Caco-2 (cell line): ENCODE measurements at regions not wholly inside any gene's neighbourhood (a gene's known extent, or its start where the extent isn't known, plus 50 kb on each side); places are given as distances from the start of the nearest gene placed in this dataset.
A peak's percentile ranks its signal among the peaks of the same experiment; 100 is the strongest.

Experiments
- BruUV-seq: library from RNA; stranded (reverse); fragments of 400-500 nt; replicated peaks from 2 replicates; lab custom pipeline; 2021; lab: Mats Ljungman, UMichigan
- CTCF ChIA-PET: fragments of 300-600 bp; sonication (Branson Sonifier 250); formaldehyde crosslinking; loops from one replicate; lab custom pipeline; 2022; ENCODE audit warnings: antibody characterized with exemption; lab: Charles Lee
- POLR2A ChIA-PET: fragments of 300-600 bp; sonication (Branson Sonifier 250); formaldehyde crosslinking; loops from one replicate; lab custom pipeline; 2022; ENCODE audit warnings: antibody characterized with exemption; lab: Charles Lee
- DNase-seq, 2 experiments: peaks; one replicate each; pipeline versions ENCODE4 v3.0.0 to v3.0.0-alpha.2; 2020 to 2022
- H3K27me3 ChIP-seq: replicated peaks from 2 replicates; pipeline ENCODE4 v1.6.0; 2011; ENCODE audit warnings: low read length; ENCODE audit not compliant: control insufficient read depth, insufficient read depth
- H3K36me3 ChIP-seq: 2 replicates; pipeline ENCODE4 v1.5.1; 2011; ENCODE audit warnings: low read length; ENCODE audit not compliant: control insufficient read depth, insufficient read depth
- H3K4me1 ChIP-seq: fragments of 250-450 bp; sonication (Bioruptor Pico); 2 replicates; pipeline ENCODE4 v1.5.1; 2020; ENCODE audit warnings: mild to moderate bottlenecking
- H3K4me3 ChIP-seq: 2 replicates; pipeline ENCODE4 v1.5.1; 2011; ENCODE audit warnings: low read depth, mild to moderate bottlenecking, control low read depth, low read length
- H3K9me3 ChIP-seq: fragments of 250-450 bp; sonication (Bioruptor Pico); 2 replicates; pipeline ENCODE4 v1.5.1; 2020; ENCODE audit warnings: mild to moderate bottlenecking, moderate library complexity
- H3K27ac Mint-ChIP-seq: one replicate; pipeline ENCODE4 v1.8.0; 2022; ENCODE audit warnings: mixed read lengths; ENCODE audit not compliant: unreplicated experiment
- H3K27me3 Mint-ChIP-seq: one replicate; pipeline ENCODE4 v1.8.0; 2022; ENCODE audit warnings: mixed read lengths; ENCODE audit not compliant: insufficient read depth, unreplicated experiment
- H3K36me3 Mint-ChIP-seq: one replicate; pipeline ENCODE4 v1.8.0; 2022; ENCODE audit warnings: mild to moderate bottlenecking, mixed read lengths; ENCODE audit not compliant: insufficient read depth, unreplicated experiment
- H3K4me1 Mint-ChIP-seq: one replicate; pipeline ENCODE4 v1.8.0; 2022; ENCODE audit warnings: low read depth, mixed read lengths; ENCODE audit not compliant: unreplicated experiment
- H3K4me3 Mint-ChIP-seq: one replicate; pipeline ENCODE4 v1.8.0; 2022; ENCODE audit warnings: mild to moderate bottlenecking, moderate library complexity, mixed read lengths; ENCODE audit not compliant: unreplicated experiment
- H3K9me3 Mint-ChIP-seq: one replicate; pipeline ENCODE4 v1.8.0; 2022; ENCODE audit warnings: mixed read lengths; ENCODE audit not compliant: unreplicated experiment
- intact Hi-C: fragments of 100-400 bp; cut with micrococcal nuclease; formaldehyde crosslinking; loops from one replicate; pipeline ENCODE4 v1.10.0; 2022; ENCODE audit not compliant: unreplicated experiment
- TF ChIP-seq, protein P1 (sequence below), 2 experiments: fragments of 200-600 bp in 1 of 2; IDR thresholded peaks; 1 replicate in 1 of 2; 2 replicates in 1 of 2; pipeline versions ENCODE4 v1.5.1 to v1.8.0; 2011 to 2022; ENCODE audit warnings: antibody characterized with exemption in 1 of 2, control low read depth in 1 of 2, inconsistent platforms in 1 of 2, low read depth in 1 of 2, low read length in 1 of 2, mild to moderate bottlenecking in 1 of 2, moderate library complexity in 1 of 2; ENCODE audit not compliant: insufficient read depth in 1 of 2, severe bottlenecking in 1 of 2, unreplicated experiment in 1 of 2

DNA sequence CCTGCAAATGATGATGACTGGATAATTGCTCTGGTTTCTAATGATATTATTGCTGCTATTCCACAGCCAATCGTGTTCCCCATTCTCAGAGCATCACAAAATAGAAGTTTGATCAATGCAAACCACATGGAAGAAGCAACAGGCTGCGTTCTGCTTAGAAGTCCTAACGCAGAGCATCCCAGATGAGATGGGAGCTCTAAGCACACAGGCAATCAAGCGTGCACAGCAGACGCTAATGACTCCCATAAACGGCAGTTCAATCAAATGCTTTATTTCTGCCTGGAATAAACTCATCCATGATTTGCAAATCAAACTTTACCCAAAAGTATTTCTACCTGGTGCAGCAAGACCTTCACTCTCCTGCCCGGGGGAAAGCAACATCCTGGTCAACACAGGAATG lies 304.2 kb downstream of the FBXO15 start:
- H3K36me3 Mint-ChIP-seq, result no peaks in the 10 kb centered on the region
- H3K27me3 ChIP-seq, result no peaks in the 10 kb centered on the region
- H3K27ac Mint-ChIP-seq, result no peak overlapping the region
- no peaks in the 10 kb centered on the region for H3K4me1 ChIP-seq
- H3K27me3 Mint-ChIP-seq, result no peaks in the 10 kb centered on the region
- no peaks in the 10 kb centered on the region for H3K9me3 ChIP-seq
- ChIA-PET POLR2A (no interaction called here), CTCF (no interaction called here)
- no TSS peak for BruUV-seq
- no peak overlapping the region for H3K4me3 ChIP-seq
- H3K4me1 Mint-ChIP-seq, result no peaks in the 10 kb centered on the region
- DNase-seq, result no peak
- no peaks in the 10 kb centered on the region for H3K36me3 ChIP-seq
- no peaks in the 10 kb centered on the region for H3K9me3 Mint-ChIP-seq
- intact Hi-C loops, result loop anchor here (5.0 kb wide), 1 partner anchor 1081 kb away; no protein-coding TSS in a partner anchor
- no peak overlapping the region for H3K4me3 Mint-ChIP-seq
- TF ChIP-seq, protein P1, sequence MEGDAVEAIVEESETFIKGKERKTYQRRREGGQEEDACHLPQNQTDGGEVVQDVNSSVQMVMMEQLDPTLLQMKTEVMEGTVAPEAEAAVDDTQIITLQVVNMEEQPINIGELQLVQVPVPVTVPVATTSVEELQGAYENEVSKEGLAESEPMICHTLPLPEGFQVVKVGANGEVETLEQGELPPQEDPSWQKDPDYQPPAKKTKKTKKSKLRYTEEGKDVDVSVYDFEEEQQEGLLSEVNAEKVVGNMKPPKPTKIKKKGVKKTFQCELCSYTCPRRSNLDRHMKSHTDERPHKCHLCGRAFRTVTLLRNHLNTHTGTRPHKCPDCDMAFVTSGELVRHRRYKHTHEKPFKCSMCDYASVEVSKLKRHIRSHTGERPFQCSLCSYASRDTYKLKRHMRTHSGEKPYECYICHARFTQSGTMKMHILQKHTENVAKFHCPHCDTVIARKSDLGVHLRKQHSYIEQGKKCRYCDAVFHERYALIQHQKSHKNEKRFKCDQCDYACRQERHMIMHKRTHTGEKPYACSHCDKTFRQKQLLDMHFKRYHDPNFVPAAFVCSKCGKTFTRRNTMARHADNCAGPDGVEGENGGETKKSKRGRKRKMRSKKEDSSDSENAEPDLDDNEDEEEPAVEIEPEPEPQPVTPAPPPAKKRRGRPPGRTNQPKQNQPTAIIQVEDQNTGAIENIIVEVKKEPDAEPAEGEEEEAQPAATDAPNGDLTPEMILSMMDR (IDR thresholded peaks at IDR 0.05; ENCODE audit: insufficient read depth in 1 of 2, low read depth in 1 of 2, low read length in 1 of 2, severe bottlenecking in 1 of 2, unreplicated experiment in 1 of 2), result no peak

DNA sequence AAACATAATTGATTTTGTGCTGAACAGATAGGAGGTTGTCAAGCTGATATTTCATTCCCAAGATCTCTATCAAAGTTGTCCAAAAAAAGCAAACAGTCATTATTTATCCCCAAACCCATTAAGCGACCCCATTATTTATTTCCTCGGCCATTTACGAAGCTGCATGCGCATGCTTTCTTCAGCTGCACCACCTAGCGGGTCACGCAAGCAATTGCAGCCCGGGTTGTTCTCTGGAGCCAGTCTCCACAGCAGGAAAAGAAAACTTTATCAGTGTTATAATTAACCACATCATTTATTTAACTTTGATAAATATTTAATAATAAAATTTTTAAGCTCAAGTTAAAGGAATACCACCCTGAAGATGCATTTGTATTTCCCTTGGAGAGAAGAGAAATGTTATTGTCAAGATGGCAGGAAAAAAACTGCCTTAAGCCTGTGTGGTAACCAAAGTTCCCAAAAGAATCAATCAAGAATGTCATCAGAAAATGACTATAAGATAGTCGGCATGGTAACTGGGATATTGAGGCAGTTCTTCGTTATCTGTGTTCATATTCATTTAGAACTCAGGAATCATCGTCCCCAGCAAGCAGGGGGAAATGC lies 304.7 kb downstream of the FBXO15 start:
- ChIA-PET POLR2A (no interaction called here), CTCF (no interaction called here)
- intact Hi-C loops, result loop anchor here (5.0 kb wide), 1 partner anchor 1081 kb away; no protein-coding TSS in a partner anchor
- Histone ChIP-seq H3K4me3 (no peak overlapping the region), H3K4me1 (no peaks in the 10 kb centered on the region), H3K9me3 (no peaks in the 10 kb centered on the region), H3K27me3 (no peaks in the 10 kb centered on the region), H3K36me3 (no peaks in the 10 kb centered on the region)
- BruUV-seq, result no TSS peak
- no peaks in the 10 kb centered on the region for H3K9me3 Mint-ChIP-seq
- no peaks in the 10 kb centered on the region for H3K36me3 Mint-ChIP-seq
- DNase-seq, result peak in 1 of 2 experiments; percentile 40
- H3K4me1 Mint-ChIP-seq, result no peaks in the 10 kb centered on the region
- no peak overlapping the region for H3K27ac Mint-ChIP-seq
- TF ChIP-seq, protein P1 (IDR thresholded peaks at IDR 0.05; ENCODE audit: insufficient read depth in 1 of 2, low read depth in 1 of 2, low read length in 1 of 2, severe bottlenecking in 1 of 2, unreplicated experiment in 1 of 2), result peak; percentile 52 to 80
- no peak overlapping the region for H3K4me3 Mint-ChIP-seq
- H3K27me3 Mint-ChIP-seq, result no peaks in the 10 kb centered on the region

DNA sequence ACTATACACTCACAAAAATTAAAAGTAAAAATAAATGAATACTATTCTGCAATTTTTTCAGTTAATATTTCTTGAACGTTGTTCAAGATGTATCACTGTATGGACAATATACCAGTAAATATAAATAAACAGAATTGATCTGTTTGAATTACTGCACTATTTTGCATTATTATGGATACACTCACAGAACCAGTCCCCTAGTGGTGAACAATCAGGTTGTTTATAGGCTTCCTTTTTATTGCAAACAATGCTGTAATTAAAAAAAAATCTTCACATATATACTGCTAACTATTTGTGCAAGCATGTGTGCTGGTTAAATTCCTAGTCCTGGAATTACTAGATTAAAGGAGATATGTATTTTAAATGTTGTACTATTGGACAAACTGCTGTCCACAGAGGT lies 306.0 kb downstream of the FBXO15 start:
- ChIA-PET POLR2A (no interaction called here), CTCF (no interaction called here)
- TF ChIP-seq, protein P1 (IDR thresholded peaks at IDR 0.05; ENCODE audit: insufficient read depth in 1 of 2, low read depth in 1 of 2, low read length in 1 of 2, severe bottlenecking in 1 of 2, unreplicated experiment in 1 of 2), result no peak
- Mint-ChIP-seq H3K36me3 (no peaks in the 10 kb centered on the region), H3K9me3 (no peaks in the 10 kb centered on the region), H3K4me1 (no peaks in the 10 kb centered on the region), H3K4me3 (no peak overlapping the region), H3K27me3 (no peaks in the 10 kb centered on the region), H3K27ac (no peak overlapping the region)
- Histone ChIP-seq H3K27me3 (no peaks in the 10 kb centered on the region), H3K36me3 (no peaks in the 10 kb centered on the region), H3K4me1 (no peaks in the 10 kb centered on the region), H3K9me3 (no peaks in the 10 kb centered on the region), H3K4me3 (no peak overlapping the region)
- intact Hi-C loops, result loop anchor here (5.0 kb wide), 1 partner anchor 1079 kb away; no protein-coding TSS in a partner anchor
- no TSS peak for BruUV-seq
- no peak for DNase-seq
